Right lung (tissue), 2 donors: ENCODE measurements at regions not wholly inside any gene's neighbourhood (a gene's known extent, or its start where the extent isn't known, plus 50 kb on each side); places are given as distances from the start of the nearest gene placed in this dataset.

Experiments
- DNase-seq, 2 donors: peaks; one replicate each; pipeline ENCODE4 v3.0.0-alpha.2; 2013

DNA sequence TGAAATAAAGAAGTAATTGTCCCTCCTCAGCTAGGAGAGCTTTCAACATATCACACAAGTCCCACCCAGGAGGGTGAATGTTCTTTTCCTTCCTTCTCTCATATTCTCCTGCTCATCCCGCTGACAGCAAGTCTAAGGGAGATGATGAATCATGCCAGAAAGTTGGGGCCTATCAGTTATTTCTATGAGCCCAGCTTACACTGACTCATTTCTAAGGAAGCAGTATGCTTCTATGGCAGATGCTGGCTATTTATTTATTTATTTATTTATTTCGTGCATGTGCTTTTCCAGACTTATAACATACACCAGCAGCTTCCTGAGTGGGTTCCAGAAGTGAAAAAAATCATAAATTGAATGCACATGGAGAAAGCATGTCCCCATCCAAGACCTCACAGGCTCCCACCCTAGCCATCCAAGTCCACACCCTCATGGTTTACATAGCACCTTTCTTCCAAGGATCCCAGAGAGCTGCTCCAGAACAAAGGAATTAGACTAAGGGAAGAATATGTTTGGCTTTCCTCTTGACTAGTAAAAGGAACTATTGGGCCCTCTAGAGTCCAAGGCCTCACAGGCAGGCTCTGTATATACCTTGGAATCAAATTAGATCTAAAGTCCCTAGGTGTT is 1074.2 kb upstream of the ZEB2 start:
- DNase-seq: no peak

DNA sequence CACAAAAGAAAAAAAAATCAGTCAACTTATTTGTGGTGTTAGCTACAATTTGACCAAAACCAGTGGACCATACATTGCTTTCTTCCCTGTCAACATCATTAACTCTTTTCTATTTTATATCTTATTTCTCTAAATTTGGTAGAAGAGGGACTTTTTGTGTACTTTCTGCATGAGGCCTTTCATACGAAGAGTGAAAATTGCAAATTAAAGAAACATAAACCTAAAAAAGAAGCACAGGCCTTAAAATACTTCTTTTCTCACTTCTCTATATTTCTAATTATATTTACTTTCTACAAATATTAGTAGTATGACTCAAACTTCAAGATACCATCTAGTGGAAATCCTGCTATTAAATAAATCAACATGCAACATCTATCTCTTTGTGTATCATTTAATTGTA is 1073.4 kb upstream of the ZEB2 start:
- no peak for DNase-seq

DNA sequence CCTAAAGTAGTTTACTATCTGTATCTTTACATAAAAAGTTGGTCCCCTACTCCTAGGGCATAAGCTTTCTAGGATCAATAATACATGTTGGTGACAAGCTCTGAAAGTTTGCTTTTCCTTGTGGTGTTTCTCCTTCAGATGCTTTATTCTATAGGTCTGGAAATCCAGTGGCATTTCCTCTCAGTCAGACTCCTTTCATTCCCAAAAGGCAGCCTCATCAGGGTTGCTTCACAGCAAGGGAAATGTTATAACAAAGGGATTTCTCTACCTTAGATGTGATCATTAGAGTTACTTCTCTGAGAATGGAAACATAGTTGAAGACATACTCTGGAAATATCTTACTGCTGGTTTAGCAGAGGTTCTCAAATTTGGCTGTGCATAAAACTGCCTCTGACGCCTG is 1072.4 kb upstream of the ZEB2 start:
- no peak for DNase-seq

DNA sequence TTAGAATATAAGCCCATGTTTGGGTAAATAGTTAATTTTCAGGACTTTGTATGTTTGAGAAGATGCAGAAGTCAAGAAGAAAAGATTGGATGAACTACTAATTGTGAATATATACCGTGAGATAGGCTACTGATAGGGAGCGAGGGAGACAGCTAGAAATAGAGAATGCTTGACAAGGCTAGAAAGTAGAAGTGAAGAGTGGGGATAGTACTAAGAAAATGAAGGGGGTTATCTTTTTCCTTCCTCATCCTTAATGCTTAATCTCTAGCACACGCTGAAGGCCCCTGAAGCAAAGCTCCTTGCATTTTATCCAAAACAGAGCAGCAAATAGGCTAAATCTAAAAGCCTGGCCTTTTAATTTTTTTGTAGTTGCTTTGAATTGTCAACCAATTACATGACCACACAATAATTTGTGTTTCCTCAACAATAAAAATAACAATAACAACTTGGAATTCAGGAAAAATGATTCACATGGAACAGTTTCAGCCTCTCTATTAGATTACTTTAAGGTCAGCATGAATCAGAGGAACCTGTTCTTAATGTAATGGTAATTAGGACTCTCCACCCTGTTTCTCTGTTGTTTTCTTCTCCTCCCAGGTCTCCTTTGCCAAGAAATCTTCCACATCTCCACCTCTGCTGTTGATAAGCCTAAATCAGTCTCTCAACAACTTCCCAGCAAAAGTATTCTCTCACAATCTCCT is 1071.3 kb upstream of the ZEB2 start:
- no peak for DNase-seq

DNA sequence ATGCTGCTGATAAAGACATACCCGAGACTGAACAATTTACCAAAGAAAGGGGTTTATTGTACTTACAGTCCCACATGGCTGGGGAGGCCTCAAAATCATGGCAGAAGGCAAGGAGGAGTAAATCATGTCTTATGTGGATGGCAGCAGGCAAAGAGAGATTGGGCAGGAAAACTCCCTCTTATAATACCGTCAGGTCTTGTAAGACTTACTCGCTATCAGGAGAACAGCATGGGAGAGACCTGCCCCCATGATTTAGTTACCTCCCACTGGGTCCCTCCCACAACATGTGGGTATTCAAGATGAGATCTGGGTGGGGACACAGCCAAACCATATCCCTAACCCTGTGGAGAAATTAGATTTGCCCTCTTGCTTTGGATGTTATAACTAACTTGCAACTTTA is 1068.0 kb upstream of the ZEB2 start:
- no peak for DNase-seq

DNA sequence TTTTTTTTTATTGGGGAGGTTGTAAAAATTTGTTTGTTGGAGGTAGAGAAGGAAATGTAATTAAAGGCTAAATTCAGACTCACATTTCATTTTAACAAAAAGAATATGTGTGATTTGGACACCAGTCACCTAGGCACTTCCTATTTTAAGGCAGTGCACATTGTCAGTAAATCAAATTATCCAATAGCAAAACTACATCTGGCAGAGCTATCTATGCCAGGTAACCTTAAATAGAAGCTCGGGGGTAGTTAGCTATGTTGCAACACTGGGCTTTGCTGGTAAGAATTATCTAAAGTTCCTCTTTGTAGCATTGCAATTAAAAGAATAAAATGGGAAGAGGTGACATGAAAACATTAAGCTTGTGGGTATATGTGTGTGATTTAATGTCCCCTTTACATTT is 1064.4 kb upstream of the ZEB2 start:
- no peak for DNase-seq

DNA sequence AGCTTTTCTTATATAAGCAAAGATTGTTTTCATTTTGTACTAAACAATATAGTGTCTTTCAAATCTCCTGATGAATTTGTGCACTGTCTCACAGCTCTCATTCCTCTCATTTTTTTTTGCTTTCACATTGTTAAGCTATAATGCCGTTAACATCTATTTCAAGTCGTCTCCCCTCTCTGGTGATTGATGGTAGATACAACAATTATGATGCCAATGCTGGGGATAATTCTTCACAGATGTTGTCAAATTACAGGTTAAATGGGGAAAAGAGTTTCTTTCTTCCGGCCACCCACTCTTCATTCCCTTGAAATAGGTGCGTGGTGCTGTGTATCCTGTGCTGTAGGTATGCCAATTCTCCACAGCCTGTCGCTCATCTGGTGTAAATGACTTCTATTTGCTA is 1053.7 kb upstream of the ZEB2 start:
- DNase-seq: no peak

DNA sequence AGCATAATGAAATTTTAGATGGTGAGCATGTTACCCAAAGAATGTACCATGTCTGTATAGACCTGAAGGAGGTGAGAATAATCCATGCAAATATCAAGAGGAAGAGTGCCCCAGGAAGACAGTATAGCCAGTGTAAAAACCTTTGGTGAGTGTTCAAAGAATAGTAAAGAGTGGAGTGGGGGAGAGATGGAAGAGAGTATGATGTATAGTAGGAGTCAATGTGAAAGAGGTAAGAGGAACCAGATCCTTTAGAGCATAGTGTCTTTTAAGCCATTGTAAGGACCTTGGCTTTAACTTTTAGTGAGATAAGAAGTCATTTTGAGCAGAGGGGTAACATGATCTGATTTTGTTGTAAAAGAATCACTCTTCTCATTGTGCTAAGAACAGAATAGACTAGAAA is 1052.3 kb upstream of the ZEB2 start:
- no peak for DNase-seq

DNA sequence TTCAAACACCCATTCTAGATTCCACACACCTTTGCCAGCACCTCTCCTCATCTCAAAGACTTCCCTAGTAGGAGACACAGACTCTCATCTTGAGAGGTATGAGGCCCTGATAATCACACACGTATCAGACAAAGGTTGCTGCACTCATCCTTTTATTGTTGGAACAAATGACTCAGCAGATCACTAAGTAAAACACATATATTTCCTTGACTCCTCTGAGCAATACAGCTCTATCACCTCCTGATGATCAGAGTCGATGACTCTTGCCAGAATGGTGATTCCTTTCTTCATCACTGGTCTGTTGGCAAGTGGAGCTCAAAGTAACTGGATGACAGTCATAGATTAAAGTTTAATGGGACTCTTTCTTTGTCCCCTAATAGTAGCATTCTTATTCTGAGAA is 1049.2 kb upstream of the ZEB2 start:
- DNase-seq: no peak

DNA sequence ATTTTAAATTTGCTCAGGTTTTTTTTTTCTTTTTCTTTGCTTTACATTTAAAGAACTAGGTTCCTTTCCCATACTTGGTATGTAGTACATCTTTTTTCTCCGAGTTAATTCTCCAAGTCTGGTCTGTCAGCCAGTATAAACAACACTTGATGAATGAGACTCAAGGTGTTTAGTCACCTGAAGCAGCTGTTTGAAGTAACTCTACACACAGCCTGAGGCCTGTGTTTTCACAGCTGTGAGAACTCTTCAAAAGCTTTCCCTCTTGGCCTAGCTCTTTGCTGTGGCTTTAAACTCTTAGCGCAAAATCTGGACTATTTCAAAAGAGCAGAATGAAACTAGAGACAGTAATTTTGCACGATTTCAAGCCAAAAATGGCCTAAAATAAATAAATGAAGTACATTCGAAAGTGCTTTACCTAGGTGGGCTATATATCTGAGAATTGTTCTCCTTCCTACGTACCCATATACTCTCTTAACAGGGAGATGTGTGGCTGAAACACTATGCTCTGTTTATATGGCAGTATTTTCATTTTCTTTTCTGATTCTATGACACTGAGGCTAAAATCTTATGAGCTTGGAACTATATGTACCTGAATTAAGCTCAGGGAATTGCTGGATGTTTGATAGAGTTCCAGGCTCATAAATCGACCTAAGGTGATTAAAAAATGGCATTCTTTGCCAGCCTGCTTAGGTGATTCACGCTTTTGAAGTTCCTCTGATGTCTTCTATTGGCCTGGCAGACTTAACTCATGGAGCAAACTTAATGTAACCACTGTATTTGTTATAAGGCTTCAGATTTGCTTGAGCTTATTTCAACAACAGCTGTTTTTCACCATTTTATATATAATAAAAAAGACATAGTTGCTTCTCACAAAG is 1044.1 kb upstream of the ZEB2 start:
- DNase-seq: peak; percentile 44 to 46

DNA sequence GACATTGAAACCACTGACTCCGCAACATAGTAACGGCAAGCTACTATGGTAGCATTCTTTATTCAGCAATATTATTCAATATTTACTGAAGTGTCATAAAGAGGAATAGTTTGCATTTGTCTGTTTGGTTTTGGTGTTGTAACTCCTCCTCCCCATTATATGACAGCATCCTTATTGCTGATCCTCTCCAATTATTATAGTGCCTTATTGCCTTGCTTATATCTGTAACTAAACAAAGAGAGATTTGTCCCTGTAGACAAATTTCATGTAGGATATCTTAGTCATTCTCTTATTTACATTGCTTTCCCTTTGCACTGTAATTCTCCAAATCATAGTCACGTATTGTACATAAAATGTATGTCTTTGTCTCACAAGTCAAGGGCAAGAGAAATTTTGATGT is 1041.2 kb upstream of the ZEB2 start:
- no peak for DNase-seq

DNA sequence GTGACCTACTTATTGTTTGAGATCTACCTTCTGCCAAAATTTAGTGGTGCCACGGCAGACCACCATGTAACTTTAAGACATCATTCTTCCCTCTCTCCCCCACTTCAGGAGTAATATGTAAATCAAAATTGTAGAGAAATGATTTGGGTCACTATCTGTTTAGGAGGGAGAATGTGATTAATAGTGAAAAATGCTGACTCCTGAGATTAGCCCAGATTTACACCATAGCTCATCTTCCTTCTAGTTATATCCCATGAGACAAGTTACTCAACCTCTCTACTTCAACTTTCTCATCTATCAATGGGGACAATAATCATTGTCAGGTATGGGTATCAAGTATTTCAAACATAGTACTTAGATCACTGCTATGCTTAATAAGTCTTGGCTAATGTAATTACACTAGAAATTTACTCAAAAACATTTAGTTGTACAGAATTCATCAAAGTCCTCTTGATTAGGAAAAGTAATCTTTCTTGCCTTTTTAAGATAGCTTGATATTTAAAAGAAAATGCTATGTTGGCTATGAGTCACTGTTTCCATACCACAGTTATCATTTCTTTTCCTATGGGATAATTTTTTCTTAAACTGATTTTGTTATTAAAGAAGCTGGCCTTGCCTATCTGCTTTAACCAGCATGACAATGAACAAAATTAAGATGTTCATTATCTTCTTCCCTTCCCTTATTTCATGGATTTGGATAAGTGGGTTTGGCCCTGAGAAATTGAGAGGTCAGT is 1038.9 kb upstream of the ZEB2 start:
- no peak for DNase-seq

DNA sequence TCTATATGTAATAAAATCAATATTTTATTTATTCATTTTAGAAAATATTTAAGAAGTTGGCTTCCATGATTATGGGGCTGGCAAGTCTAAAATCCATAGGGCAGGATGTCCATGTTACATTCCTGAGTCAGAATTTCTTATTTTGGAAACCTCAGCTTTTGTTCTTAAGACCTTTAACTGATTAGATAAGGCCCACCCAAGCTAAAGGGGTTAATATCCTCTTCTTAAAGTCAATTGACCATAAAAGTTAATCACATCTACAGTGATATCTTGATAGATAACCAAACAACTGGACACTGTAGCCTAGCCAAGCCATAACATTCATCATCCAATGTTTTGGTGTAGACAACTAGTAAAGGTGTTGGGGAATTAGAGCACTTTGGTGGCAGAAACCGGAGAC is 1035.4 kb upstream of the ZEB2 start:
- no peak for DNase-seq

DNA sequence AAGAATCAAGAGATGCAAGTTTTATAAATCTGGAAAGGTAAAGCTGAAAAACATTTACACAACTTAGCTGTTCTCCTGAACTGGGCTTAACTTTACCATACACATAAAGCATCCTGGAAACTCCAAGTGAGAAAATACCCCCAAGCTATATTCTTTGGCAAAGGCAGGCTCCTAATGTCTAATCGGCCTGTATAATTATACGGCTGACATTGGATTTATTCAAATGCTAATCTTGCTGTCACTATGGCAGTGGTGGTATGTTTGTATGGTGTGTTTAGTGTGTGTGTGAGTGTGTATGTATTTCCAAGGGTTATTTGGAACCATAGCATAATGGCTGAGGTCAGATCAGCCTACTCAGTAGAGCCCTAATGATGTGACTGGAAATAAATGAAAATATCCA is 1031.8 kb upstream of the ZEB2 start:
- no peak for DNase-seq

DNA sequence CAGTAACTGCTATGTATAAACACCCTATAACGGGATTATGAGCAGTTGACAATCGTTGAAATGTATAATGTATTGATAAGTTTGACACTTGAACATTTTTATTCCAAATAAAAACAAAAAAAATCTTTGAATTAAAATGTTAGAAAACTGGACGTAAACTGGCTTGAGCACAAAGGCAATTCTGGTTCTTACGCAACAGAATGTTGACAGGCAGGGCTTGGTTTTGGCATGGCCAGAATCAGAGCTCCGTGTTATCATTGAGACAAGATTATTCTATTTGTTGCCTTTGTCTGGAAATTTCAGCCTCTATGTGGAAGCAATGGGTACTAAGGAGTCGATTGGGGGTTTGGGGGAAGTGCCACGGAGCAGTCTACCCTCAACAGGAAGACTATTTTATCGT is 1028.6 kb upstream of the ZEB2 start:
- no peak for DNase-seq

DNA sequence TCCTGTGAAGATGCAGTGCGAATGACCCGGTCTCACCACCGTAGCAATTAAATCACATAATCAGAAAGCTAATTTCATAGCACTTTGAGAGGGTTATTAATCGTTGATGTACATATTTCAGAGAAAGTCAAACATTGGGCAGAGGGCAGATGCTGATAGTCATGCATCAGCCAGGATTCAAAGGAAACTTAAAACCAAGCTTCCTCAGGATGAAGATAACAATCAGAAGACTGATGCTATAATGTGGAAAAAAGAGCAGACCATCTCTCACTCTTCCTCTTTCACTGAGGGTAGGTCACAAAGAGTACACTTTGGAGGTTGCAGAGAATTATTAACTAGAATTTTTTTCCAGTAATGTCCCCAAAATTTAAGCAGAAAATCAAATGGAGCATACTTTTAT is 1027.7 kb upstream of the ZEB2 start:
- DNase-seq: no peak

DNA sequence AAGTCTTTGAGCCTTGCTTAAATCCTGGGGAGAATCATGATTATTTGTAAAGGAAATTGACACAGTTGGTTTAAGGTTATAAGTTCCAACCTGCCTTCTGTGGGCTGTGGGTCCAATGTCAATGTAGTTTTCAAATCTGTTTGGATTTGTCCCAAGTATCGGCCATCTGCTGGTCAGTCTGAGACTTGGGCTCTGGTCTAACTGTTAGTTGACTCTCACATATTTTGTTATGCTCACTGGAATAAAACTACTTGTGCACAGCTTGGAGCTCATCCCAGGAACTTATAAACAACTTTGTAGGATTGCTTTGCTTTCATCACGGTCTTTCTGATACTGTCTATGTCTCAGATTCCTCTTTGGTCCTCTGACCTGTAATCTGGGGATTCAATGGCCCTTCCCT is 1026.2 kb upstream of the ZEB2 start:
- no peak for DNase-seq

DNA sequence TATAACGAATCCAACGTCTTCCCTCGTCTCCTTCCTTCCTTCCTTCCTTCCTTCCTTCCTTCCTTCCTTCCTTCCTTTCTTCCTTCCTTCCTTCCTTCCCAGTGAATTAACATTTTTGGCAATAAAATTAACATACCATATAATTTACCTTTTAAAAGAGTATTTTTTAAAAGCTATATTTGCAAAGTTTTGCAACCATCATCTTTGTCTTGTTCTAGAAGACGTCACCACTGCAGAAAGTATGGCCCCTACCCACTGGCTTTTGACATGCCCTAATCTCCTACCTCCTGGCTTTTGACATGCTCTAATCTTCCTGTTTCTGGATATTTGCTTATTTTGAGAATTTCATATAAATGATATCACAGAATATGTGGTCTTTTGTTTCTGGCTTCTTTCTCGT is 1023.9 kb upstream of the ZEB2 start:
- no peak for DNase-seq

DNA sequence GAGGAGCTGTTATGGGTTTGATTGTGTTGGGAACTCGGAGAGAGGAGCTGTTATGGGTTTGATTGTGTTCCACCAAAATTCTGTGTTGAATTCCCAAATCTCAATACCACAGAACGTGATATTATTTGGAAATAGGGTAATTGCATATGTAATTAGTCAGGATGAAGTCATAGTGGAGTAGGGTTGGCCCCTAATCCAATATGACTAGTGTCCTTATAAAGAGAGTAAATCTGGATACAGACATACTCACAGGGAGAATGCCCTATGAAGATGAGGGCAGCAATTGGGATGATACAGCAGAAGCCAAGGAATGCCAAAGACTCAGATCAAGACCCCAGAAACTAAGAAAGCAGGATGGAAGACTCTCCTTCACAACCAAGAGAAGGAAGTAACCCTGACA is 1023.2 kb upstream of the ZEB2 start:
- DNase-seq: no peak

DNA sequence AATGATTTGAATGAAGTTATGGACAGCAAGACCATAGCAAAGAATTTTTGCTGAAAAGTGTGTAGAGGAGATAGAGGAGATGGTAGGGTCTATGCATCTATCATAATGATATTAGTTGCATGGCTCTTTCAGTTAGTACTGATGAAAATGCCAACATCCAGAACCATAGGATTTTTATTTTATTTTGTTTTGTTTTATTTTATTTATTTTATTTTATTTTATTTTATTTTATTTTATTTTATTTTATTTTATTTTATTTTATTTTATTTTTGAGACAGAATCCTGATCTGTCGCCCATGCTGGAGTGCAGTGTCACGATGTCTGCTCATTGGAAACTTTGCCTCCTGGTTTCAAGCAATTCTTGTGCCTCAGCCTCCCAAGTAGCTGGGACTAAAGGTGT is 1021.1 kb upstream of the ZEB2 start:
- DNase-seq: no peak

DNA sequence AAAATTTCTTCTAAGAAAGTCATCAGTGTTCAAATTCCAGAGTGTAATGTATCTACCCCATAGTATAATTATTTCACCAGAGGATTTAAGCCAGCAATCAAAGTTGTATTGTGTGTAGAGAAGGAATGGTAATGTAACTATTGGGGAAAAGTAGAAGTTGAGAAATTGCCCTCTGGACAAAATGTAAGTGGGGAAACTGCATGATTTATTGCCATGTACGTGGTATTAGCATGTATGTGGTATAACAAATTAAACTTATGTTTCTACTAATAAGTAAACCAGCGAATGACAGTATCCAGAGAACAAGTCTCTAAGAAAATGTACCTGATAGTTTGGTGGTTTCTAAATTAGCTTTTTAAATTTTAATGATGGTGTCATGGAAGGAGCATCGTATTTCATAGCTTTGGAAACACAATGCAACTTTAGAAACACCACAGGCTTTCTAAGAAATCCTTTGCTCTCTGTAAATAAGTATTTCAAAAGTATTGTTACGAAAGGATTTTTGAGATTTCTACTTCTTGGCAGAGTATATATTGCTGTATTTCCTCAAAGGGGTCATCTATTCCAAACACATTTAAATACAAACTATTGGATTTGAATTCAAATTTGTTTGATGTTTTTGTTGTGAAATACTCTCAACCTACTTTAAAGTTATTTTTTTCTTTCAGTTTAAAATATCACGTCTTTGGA is 1018.9 kb upstream of the ZEB2 start:
- DNase-seq: no peak

DNA sequence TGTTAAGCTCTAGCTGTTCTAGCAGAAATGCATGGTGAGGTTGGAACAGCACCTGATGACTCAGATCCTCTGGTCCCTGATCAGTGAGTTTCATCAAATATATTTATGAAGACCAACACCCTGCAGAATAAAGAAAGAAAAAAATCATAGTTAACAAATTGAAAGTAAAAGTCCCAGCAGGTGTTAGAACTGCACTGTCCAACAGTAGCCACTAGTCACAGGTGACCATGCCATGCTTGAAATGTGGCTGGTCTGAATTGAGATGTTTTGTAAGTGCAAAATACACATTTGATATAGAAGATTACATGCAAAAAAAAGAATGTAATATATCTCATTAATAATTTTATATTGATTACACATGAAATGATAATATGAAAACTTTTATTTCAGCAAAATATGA is 1010.7 kb upstream of the ZEB2 start:
- DNase-seq: no peak
